HT-29 (cell line): ENCODE measurements at regions not wholly inside any gene's neighbourhood (a gene's known extent, or its start where the extent isn't known, plus 50 kb on each side); places are given as distances from the start of the nearest gene placed in this dataset.
A peak's percentile ranks its signal among the peaks of the same experiment; 100 is the strongest.
"Not testable (repeated sequence)": the region's sequence is repeated elsewhere in the genome, so short reads cannot be mapped to it uniquely, and the experiment has no call there.

Experiments
- DNase-seq: peaks from one replicate; pipeline ENCODE4 v3.0.0-alpha.2; 2015; ENCODE audit warnings: low spot score

- DNase-seq = no peak
Measured at GRCh38 chr3:74921676-74922075, 307.2 kb upstream of the CNTN3 start.

GRCh38 chr3:74920721-74921350, 306.4 kb upstream of the CNTN3 start:
- no peak for DNase-seq

- no peak for DNase-seq
Measured at GRCh38 chr3:74916696-74917095, 302.2 kb upstream of the CNTN3 start.

GRCh38 chr3:74906181-74906580, 291.7 kb upstream of the CNTN3 start:
- DNase-seq = no peak

GRCh38 chr3:74905478-74905877, 291.0 kb upstream of the CNTN3 start:
- no peak for DNase-seq

- DNase-seq = no peak
Measured at GRCh38 chr3:74904646-74905045, 290.2 kb upstream of the CNTN3 start.

- DNase-seq = not testable (repeated sequence)
Measured at GRCh38 chr3:74899796-74900516, 285.5 kb upstream of the CNTN3 start.

- DNase-seq = peak; percentile 4
Measured at GRCh38 chr3:74897006-74897405, 282.5 kb upstream of the CNTN3 start.

- no peak for DNase-seq
Measured at GRCh38 chr3:74891312-74891711, 276.9 kb upstream of the CNTN3 start.

GRCh38 chr3:74883690-74884089, 269.2 kb upstream of the CNTN3 start:
- DNase-seq = peak; percentile 16

- no peak for DNase-seq
Measured at GRCh38 chr3:74883222-74883621, 268.8 kb upstream of the CNTN3 start.

- DNase-seq = no peak
Measured at GRCh38 chr3:74880237-74880636, 265.8 kb upstream of the CNTN3 start.

GRCh38 chr3:74866357-74867030, 252.0 kb upstream of the CNTN3 start:
- no peak for DNase-seq

- DNase-seq = no peak
Measured at GRCh38 chr3:74862476-74862875, 248.0 kb upstream of the CNTN3 start.

- no peak for DNase-seq
Measured at GRCh38 chr3:74861211-74861610, 246.8 kb upstream of the CNTN3 start.

GRCh38 chr3:74858086-74858485, 243.6 kb upstream of the CNTN3 start:
- no peak for DNase-seq

- DNase-seq = no peak
Measured at GRCh38 chr3:74850381-74850780, 235.9 kb upstream of the CNTN3 start.

GRCh38 chr3:74847093-74847492, 232.6 kb upstream of the CNTN3 start:
- no peak for DNase-seq

GRCh38 chr3:74845081-74845480, 230.6 kb upstream of the CNTN3 start:
- no peak for DNase-seq

- no peak for DNase-seq
Measured at GRCh38 chr3:74844428-74844827, 230.0 kb upstream of the CNTN3 start.

GRCh38 chr3:74842649-74843048, 228.2 kb upstream of the CNTN3 start:
- no peak for DNase-seq

GRCh38 chr3:74842141-74842540, 227.7 kb upstream of the CNTN3 start:
- no peak for DNase-seq

GRCh38 chr3:74839566-74839965, 225.1 kb upstream of the CNTN3 start:
- no peak for DNase-seq
